Fibroblast of upper back skin (primary cell): ENCODE measurements at regions not wholly inside any gene's neighbourhood (a gene's known extent, or its start where the extent isn't known, plus 50 kb on each side); places are given as distances from the start of the nearest gene placed in this dataset.

Experiments used
- DNase-seq: peaks from one replicate; pipeline ENCODE4 v3.0.0-alpha.2; 2013

DNA sequence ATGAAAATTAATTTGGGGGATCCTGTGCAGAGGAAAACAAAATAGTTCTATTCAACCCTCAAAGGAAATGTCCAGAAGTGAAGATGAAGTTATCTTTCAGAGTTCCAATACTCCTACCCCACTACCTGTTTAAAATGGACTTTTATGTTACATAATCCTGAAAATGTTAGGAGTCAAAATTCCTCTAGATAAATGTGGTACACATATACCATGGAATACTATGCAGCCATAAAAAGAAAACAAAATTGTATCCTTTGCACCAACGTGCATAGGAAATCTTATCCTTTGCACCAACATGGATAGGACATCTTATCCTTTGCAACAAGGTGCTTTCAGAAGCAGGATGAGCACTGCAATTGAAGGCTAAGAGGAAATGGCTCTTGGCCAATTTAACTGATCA lies 245.2 kb downstream of the LTN1 start:
- no peak for DNase-seq

DNA sequence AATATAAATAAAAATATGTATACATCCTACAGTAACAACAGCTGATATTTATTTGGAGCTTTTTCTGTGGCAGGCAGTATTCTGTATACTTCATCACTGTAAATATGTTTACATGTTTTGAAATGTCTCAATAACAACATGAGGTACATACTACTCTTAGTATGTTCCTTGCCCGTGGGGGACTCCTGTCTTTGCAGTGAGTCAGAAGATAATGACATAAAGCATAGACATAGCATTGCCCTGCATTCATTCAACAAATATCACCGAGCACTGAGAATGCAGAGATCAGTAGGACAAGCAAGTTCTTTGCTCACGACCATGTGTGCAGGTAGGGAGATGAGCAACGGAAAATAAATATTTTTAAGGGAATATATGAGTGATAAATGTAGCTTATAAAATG lies 246.5 kb downstream of the LTN1 start:
- DNase-seq: no peak

DNA sequence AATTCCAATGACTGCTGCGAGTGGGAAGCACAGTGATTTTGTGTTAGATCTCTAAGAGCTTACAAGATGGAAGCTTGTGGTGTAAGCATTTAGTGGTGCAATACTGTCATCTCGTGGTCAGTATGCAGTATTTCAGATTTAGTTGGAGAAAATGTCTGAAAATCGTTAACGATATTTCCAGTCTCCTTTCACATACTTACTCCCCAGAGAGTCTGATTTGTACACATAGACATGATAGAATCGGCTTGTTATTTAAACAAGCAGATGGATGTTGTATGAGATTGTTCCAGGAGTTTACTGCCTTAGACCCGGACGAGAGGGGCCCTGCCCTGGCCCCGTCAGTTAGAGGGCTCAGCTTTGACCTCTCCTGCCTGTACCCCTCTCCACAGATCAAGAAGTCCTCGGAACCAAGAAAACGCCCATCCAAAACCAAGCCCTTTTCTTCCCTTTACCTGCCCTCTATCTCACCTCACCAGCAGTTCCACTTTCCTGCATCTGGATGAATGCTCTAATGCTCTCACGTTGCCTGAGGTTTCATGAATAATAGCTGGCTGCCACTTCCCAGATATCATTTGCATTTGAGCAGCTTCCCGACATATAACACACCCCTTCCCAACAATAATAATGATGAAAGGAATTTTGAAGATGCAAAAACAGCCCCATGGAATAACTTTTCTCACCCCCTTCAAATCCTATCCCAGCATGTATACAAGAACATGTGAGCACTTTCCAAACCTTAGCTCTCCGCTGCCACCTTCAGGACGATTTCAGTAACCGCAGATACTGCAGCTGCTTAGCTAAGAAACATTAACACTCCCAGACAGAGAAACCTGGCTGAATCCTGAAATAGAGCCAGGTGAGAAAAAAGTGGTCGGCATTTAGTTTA lies 247.3 kb downstream of the LTN1 start:
- DNase-seq: peak; percentile 85

DNA sequence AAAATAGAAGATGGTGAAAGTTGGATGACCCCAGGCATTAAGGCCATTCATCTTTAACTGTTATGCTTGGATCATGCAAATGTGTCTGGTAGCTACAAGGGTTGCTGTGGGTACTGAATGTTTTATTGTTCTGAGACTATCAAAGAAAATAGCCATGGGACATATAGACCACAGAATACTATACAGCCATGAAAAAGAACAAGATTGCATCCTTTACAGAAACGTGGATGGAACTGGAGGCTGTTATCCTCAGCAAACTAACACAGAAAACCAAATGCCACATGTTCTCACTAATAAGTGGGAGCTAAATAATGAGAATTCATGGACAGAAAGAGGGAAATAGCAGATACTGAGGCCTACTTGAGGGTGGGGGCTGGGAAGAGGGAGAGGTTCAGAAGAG lies 249.0 kb downstream of the LTN1 start:
- no peak for DNase-seq

DNA sequence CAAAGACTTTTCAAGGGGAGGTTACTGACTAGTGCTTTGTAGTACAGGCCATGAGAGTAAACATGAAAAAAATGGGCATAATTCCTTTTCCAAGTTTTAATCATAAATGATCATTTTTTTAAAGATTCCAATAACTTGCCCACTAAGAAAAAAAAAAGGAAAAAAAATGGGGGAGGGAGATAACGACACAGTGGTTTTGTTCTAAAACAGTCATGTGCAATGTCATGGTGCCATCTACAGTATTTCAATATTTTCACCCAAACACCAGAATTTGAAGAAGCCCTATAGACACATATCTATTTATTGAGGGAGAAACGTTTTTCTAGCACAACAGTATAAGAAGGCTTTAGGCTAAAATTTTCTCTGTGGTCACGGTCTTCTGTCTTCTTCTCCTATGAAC lies 250.2 kb downstream of the LTN1 start:
- peak; percentile 77 for DNase-seq

DNA sequence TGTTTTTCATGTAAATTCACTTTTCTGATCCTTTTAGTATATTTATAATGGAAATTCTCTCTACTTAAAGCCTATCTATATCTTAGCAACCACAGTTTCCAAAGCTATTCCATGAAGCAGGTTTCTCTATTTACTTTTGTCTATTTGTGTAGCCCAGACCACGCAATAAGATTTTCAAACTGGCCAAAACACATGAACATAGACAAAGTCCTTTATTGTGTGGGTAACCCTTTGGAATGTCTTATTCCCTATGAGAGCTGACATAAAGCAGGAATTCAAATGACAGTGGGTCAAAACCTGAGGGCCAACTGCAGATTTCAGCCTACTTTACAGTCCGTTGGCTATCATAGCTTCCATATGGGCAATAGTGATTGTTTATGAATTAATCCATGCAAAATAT lies 252.6 kb downstream of the LTN1 start:
- no peak for DNase-seq

DNA sequence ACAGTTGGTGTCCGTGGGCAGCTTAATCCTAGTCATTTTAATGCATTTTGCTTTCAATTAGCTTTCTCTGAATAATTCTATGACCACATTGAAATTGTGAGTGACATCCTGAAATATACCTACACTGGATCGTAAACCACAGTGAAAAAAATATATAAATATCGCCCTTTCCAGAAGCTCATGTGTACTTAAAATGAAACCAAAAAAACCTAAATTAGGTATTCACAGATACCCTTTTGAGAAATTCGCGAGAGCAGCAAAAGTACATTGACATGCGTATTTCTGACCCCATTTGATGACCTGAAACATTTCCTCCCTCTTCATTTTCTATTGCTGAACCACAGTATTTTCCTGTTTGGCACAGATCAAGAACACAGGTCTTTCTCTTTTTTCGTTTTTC lies 253.8 kb downstream of the LTN1 start:
- DNase-seq: no peak

DNA sequence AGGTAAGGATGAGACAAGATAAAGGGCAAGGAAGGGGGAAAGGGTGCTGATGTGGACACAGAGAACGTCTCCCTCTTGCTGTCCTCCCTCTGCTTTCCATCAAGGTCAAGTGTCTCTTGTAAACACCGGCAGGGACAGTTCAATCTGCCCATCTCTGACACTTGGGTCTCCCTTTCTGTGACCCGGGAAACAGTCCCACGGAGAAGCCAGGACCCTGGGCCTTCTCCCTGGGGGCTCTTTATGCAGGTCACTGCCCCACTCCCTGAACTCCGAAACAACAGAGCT lies 254.3 kb downstream of the LTN1 start:
- DNase-seq: no peak

DNA sequence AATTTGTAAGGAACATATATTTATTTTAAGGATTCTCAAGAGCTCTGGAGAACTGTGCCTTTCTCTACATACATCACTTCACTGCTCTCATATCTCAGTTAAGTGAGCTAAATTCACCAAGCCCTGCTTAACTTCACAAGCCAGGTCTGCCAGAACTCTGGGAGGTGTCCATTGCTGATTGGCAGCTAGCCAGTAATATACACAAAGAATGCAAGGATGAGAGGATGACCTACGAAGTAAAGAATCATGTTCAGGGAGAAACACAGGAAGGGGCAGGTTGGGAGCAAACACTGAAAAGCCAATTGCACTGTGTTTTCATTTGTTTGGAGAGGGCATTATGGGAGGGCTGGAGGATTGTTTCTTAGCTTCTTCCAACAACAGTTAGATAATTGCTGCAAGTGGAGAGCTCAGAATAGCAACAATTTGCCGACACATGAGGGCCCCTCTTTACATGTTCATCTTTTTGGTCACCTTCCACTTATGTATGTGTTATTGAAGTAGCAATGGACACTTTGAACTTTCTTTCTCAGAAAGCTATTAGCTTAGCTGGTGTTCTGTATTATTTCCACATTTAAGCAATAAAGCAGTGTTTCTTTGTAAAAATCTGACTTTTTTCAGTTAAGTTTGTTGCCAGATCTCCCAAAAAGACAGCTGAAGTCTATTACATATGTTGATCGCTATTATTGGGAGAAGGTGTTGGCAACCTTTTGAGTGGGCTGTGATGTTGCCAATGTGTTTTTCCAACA lies 254.8 kb downstream of the LTN1 start:
- DNase-seq: peak; percentile 75

DNA sequence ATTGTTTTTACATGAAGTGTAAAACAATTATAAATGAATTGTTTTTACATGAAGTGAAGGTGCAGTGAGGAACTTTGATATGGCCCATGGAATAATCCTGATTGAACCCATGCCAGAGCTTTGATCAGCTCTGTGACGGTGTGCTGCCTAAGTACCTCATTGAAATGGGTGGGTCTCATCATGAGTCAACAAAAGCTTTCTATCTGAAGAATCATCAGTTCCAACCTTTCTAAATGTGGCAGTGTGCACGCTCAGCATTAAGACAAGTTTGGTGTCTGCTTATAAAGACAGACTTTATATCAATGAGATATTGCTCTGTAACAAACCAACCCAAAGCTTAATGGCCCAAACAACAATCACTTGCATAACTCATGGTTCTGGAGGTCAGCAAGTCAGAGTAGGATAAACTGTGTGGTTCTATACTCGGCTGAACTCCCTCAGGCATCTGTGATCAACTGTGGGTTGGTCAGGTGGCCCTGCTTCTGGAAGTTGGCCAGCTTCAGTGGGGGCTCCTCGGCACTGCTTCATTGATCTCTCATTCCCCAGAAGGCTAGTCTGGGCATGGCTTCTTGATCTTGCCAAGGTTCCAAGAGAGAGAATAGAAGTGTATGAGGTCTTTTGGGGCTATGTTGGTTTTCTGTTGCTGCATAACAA lies 258.0 kb downstream of the LTN1 start:
- DNase-seq: no peak

DNA sequence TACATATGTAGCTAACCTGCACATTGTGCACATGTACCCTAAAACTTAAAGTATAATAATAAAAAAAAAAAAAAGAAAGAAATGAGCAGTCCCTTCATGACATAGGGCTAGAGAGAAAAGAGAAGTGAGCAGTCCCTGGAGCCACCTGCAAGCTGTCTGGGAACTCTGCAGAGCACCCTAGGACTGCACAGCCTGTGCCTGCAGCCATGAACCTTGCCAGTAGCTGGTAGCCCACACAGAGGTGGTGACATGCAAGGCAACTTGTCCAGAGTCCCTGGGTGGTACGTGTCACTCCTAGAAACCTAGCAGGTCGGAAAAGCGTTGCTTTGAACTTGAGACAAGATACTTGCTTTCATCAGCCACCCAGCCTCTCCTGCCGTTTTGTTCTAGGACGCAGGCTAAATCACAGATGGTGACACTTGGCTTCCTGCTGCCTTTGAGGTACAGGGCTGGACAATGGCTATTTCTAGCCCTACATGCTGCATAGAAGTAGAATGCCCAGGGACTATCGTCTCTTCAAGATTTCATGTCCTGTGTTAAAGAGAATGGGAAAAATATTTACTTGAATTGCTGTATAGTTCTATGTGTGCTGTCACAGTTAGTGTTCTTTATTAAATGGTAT lies 260.9 kb downstream of the LTN1 start:
- DNase-seq: no peak

DNA sequence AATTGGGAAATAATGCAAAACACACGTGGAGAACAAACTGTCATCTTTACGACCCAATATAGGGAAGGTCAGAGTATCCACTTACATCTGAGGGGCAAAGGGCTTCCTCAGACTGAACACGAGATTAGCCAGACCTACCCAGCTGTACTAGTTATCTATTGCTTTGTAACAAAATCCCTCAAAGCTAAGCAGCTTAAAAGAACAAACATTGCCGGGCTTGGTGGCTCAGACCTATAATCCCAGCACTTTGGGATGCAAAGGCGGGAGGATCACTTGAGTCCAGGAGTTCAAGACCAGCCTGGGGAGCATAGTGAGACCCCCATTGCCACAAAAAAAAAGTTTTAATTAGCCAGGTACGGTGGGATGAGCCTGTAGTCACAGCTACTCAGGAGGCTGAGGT lies 262.8 kb downstream of the LTN1 start:
- DNase-seq: no peak

DNA sequence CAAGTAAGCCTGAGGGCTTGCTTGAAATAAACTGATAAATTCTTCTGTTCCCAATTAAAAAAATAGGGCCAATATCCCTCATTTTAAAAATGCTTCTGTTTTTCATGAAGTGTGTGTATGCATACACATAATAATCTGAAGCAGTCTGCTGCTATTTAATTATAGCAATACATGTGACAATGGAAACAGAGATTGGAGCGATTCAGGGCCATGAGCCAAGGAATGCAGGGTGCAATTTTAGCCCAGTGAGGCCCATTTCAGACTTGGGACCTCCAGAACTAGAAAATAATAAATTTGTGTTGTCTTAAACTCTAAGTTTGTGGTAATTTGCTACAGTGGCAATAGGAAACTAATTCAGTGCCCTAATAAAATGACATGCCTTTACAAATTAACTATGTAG lies 264.9 kb downstream of the LTN1 start:
- DNase-seq: no peak

DNA sequence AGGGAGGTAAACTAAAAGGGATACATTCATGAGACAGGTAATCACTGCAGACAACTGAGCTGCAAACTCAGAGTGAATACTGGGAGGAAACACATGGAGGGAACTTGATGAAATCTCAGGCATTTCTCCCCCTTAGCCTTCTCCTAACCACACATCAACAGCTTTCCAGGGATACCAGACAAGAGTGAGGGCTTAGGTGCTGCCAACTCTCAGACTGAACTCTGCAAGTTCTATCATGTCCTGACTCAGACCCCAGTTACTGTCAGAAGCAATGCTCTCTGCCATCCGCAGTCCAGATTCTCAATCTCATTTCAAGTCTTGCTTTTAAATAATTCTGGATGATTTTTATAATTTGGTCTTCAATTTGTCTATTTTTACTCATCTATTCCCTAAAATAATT lies 267.3 kb downstream of the LTN1 start:
- DNase-seq: peak; percentile 73

DNA sequence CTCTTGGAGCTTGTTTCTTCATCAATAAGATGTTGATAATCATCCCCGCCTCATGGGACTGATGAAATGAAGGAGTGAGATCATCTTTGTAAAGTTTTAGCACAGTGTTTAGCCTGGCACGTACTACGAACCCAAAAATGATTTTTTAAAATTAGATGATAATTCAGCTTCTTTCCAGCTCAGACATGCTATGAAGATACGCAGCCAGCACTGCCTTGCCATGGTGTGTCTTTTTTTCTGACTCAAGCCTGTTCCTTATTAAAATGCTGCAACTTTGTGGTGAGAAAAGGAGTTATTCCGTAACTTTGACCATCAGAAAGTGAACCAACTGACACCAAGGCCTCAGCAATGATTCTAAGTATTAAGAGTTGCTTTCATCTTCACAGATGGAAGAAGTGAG lies 269.0 kb downstream of the LTN1 start:
- no peak for DNase-seq

DNA sequence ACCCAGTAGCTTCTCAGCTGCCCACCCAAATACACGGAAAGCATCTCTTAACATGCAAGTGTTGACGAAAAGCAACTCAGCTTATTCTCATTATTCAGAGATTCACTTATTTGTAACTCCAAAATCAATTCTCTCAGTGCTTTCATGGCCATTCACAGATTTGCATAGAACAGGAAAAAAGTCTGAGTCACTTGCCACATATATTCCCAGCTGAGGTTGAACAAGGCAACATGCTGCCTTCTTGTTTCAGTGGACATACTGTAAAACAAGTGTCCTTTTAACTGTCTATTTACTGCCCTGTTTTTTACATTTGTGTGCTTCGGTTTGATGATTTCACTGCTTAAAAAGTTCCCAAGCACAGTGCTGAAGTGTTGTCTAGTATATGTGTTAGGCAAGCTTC lies 273.0 kb downstream of the LTN1 start:
- DNase-seq: peak; percentile 24

DNA sequence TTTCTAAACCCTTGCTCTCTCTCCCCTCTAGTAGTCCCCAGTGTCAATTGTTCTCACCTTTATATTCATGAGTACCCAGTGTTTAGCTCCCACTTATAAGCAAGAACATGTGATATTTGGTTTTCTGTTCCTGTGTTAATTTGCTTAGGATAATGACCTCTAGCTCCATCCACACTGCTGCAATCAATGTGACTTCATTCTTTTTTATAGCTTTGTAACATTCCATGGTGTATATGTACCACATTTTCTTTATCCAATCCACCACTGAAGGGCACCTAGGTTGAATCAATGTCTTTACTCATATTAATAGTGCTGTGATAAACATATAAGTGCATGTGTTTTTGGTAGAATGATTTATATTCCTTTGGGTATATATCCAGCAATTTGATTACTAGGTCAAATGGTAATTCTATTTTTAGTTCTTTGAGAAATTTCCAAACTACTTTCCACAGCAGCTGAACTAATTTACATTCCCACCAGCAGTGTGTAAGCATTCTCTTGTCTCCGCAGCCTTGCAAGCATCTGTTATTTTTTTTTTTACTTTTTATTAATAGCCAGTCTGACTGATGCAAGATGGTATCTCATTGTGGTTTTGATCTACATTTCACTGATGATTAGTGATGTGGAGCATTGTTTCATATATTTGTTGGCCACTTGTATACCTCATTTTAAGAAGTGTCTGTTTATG lies 277.8 kb downstream of the LTN1 start:
- DNase-seq: peak; percentile 92

DNA sequence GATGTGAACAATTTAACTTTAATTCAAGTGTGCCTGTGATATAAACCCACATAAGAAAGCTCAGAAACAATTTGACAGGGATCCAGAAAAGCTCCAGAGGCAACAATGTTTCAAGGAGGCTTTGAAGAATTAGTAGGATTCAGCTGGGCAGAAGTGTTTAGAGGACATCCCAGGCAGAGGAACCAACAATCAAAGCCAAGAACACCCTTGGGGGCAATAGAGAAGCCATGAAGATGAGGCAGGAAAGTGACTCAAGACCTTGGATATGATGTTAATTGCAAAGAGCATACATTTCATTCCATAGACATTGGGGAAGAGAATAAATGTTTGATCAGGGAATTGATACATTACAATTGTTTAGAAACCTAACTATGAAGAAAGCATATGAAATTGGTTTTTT lies 280.3 kb downstream of the LTN1 start:
- DNase-seq: peak; percentile 60

DNA sequence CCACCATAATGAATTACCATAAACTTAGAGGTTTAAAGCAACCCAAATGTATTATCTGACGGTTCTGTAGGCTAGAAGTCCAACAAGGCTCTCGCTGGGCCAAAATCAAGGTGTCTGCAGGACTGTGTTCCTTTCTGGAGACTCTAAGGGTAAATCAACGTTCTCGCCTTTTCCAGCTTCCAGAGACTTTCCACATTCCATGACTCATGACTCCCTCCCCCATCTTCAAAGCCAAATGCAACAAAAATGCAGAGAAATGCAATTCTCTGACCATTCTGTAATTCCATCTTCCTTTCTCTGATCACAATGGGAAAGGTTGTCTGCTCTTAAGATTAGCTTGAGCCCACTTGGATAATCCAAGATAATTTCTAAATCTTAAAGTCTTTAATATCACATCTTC lies 287.1 kb downstream of the LTN1 start:
- DNase-seq: peak; percentile 56

DNA sequence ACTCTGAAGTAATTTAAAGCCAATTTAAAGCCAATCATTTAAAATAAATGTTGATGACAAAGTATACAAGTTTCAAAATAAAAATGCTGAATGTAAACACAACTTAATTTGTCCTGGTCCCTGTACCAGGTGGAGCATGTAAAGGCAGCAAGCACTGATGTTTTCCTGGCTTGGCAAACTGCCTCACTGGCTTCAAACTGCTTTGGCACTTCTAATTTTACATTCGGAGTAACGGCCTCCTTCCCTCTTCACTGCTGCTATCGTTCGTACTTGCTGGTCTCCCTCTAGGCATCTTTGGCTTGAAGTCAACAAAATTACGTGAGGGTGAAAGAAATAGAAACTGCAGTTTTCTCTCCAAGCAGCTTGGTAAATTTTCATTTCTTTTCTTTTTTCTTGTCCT lies 287.9 kb downstream of the LTN1 start:
- DNase-seq: peak; percentile 13

DNA sequence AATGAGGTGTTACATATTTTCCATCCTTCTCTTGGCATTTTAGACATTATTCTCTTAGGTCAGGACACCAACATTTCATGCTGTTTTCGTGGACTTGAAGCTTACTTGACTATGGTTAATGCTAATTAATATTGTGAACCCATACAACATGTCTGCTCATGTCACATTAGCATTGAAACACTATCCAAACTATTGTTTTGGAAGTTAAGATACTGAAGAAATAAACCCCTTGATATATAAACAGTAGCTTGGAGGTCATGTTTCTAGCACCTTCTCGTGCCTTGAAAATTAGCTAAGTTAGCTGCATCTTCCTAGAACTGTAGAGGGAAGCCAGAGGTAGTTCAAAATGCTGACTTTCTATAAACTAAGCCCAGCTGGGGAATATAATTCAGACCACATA lies 288.8 kb downstream of the LTN1 start:
- no peak for DNase-seq

DNA sequence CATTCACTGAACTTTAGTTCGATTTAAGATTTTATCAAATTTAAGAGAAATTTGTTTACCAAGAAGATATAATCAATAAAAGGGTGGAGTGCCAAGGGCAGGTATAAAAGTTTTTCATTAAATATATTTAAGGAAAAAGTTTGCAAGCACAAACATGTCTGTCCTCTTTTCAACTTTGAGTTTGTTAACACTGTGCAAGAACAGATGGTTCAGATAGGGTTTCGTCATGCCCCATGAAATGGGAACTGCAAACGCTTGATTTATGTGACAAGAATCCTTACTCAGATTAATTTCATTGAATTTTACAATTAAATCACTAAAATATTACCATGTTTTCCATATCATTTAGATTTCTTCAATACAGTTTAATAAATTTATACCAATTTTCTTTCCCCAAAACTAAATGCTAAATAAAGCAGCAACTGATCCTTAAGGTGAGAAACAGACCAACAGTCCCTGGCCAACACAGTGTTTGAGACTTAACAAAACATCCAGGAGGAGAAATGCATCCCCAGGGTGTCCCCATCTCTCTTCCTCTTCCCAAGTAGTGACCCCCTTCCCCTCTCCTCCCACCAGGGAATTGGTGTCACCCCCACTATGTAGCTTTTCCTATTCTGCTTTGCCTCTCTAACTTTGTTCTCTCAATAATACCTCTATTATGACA lies 292.9 kb downstream of the LTN1 start:
- no peak for DNase-seq

DNA sequence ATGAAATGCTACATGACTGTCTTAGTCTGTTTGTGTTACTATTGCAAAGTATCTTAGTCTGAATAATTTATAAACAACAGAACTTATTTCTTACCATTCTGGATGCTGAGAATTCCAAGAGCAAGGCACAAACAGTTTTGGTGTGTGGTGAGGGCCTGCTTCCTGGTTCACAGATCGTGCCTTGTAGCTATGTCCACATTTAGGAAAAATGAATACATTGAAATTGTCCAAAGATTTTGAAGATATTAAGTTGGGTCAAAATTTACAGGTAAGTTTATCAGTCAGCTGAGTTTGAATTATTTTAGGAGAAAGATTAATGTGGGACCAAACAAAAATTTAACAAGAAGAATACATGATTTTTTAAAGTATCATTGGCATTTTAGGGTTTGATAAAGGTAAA lies 293.5 kb downstream of the LTN1 start:
- DNase-seq: no peak
